GM06990 (cell line): ENCODE measurements at regions not wholly inside any gene's neighbourhood (a gene's known extent, or its start where the extent isn't known, plus 50 kb on each side); places are given as distances from the start of the nearest gene placed in this dataset.
"Not testable (repeated sequence)": the region's sequence is repeated elsewhere in the genome, so short reads cannot be mapped to it uniquely, and the experiment has no call there.

Source experiments
- DNase-seq: peaks from one replicate; pipeline ENCODE4 v3.0.0-alpha.2; 2011; ENCODE audit not compliant: insufficient read length; ENCODE audit errors: extremely low read depth
- H3K27me3 ChIP-seq: replicated peaks from 2 replicates; pipeline ENCODE4 v1.6.0; 2011; ENCODE audit warnings: low read length; ENCODE audit not compliant: control insufficient read depth, insufficient read depth
- H3K36me3 ChIP-seq: 2 replicates; pipeline ENCODE4 v1.5.1; 2011; ENCODE audit warnings: low read length; ENCODE audit not compliant: control insufficient read depth, insufficient read depth
- H3K4me3 ChIP-seq: replicated peaks from 2 replicates; pipeline ENCODE4 v1.5.1; 2011; ENCODE audit warnings: low read depth, mild to moderate bottlenecking, control low read depth, low read length
- CTCF ChIP-seq: IDR thresholded peaks from 2 replicates; pipeline ENCODE4 v1.5.1; 2011; ENCODE audit warnings: low read length, control low read depth, mild to moderate bottlenecking, inconsistent platforms; ENCODE audit not compliant: insufficient read depth, poor library complexity, severe bottlenecking

DNA sequence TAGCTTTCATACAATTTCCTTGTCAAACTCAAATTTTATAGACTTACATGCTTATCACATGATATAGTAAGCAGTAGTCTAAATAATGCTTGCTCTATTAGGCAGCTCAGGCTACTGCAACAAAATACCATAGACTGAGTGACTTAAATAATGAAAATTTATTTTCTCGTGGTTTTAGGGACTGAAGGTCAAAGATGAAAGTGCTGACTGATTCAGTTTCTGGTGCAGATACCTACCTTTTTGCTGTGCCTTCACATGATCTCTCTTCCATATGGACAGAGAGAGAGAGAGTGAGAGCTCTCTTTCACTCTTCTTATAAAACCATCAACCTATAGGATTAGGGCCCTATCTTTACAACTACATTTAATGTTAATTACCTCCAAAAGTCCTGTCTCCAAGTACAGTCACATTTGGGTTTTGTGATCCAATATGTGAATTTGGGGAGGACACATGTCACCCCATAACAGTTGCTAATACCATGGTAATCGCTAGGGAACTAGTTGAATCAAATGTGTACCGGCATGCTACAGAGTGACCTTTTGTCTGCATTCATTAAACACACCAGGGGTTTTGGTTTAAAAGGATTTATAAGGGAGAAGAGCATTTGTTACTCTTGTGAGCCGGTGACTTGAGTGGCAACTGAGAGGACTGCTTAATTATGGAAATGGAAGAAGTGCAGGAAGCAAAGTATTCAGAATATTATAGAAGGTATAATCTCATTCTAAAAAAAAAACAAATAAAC is 723.4 kb upstream of the LRRTM4 start:
- Histone ChIP-seq H3K27me3 (no peaks in the 10 kb centered on the region), H3K36me3 (no peaks in the 10 kb centered on the region)
- no peak for DNase-seq

GRCh38 chr2:78251708-78252107 is 729.5 kb upstream of the LRRTM4 start:
- Histone ChIP-seq H3K4me3 (no peak overlapping the region), H3K36me3 (no peaks in the 10 kb centered on the region), H3K27me3 (no peaks in the 10 kb centered on the region)
- TF ChIP-seq CTCF: no peak
- DNase-seq: no peak

More for the DNA sequence above, 723.4 kb upstream of the LRRTM4 start:
- TF ChIP-seq CTCF: no peak
- H3K4me3 ChIP-seq: no peak overlapping the region

DNA sequence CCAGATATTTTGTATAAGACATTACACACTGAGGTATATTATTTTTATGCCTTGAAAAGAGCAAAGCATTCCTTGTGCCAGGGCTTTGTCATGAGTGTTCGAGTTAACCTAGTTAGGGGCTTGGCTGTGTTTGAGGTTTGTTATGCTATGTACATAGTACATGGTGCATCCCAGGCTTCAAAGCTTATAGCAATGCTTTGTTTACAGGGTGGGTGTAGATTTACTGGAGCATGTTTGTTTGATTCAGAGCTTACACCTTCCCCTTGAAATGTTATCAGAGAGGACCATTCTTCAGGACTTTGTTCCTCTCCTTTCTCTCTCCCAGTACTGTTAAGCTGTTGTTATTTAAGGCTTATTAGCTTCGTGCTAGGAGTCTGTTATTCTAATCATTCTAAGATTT is 738.7 kb upstream of the LRRTM4 start:
- no peaks in the 10 kb centered on the region for H3K36me3 ChIP-seq
- H3K27me3 ChIP-seq: no peaks in the 10 kb centered on the region
- DNase-seq: no peak
- no peak overlapping the region for H3K4me3 ChIP-seq
- TF ChIP-seq CTCF: no peak

GRCh38 chr2:78261454-78261853 is 739.3 kb upstream of the LRRTM4 start:
- Histone ChIP-seq H3K27me3 (no peaks in the 10 kb centered on the region), H3K36me3 (no peaks in the 10 kb centered on the region), H3K4me3 (no peak overlapping the region)
- TF ChIP-seq CTCF: no peak
- no peak for DNase-seq

- not testable (repeated sequence) for H3K27me3 ChIP-seq, DNase-seq, H3K4me3 ChIP-seq, H3K36me3 ChIP-seq
These were observed 739.9 kb upstream of the LRRTM4 start for GRCh38 chr2:78262089-78262488.

DNA sequence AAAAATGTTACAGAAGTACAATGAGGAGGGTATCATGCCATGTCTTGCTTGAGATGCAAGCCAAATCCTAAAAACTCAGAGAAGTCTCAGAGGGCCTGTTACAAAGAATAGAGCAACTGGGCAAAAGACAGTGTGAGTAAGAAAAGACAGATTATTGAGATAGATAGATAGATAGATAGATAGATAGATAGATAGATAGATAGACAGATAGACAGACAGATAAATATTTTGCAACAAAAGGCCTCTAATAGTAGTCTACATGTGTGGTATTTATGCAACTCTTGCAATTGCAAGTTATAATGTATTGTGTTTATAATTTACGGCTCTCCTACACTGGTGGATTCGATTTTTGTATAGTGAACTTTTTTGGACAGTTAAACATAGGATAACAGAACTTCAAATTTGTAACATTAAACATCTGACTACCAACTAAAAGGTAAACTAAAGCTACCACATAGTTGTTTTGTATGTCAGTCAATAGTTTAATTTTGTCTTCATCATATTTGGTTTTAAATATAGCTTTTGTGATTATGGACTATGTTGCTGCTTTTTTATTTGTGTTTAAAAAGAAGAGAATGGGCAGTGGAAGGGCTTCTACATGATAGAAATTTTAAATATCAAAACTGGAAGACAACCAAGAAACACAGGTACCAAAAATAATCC is 740.7 kb upstream of the LRRTM4 start:
- H3K36me3 ChIP-seq: no peaks in the 10 kb centered on the region
- DNase-seq: no peak
- no peak for TF ChIP-seq CTCF
- no peaks in the 10 kb centered on the region for H3K27me3 ChIP-seq
- H3K4me3 ChIP-seq: no peak overlapping the region
